ENCODE measurements at regions not wholly inside any gene's neighbourhood (a gene's known extent, or its start where the extent isn't known, plus 50 kb on each side); places are given as distances from the start of the nearest gene placed in this dataset.

DNA sequence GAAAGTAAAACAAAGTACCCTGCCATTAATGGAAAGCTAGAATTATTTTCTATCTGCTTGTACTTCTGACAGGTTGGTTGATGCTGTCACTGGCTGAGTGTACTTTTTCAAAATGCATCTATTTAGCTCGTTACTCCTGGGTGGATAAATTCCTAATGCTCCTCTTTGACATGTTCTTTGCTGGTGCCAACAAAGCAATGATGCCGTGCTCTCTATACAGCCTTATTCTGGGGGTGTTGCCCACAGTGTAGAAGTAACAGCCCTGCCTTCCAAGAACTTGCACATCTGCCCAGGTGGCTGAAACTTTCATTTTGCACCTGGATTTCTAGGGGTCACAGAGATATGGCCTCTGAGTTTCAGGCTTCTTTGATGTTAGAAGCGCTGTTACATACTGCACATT is 132.4 kb downstream of the SLC4A3 start:
- Mint-ChIP-seq H3K36me3 (no peaks in the 10 kb centered on the region), H3K4me1 (ENCODE audit: unreplicated experiment) (peaks cover 15% of the 10 kb centered on the region), H3K27ac (no peak overlapping the region), H3K4me3 (no peak overlapping the region), H3K27me3 (peaks cover 24% of the 10 kb centered on the region), H3K9me3 (peaks cover 4% of the 10 kb centered on the region)
- DNase-seq (ENCODE audit: extremely low spot score, unreplicated experiment), result no peak
- TF ChIP-seq, protein P1, sequence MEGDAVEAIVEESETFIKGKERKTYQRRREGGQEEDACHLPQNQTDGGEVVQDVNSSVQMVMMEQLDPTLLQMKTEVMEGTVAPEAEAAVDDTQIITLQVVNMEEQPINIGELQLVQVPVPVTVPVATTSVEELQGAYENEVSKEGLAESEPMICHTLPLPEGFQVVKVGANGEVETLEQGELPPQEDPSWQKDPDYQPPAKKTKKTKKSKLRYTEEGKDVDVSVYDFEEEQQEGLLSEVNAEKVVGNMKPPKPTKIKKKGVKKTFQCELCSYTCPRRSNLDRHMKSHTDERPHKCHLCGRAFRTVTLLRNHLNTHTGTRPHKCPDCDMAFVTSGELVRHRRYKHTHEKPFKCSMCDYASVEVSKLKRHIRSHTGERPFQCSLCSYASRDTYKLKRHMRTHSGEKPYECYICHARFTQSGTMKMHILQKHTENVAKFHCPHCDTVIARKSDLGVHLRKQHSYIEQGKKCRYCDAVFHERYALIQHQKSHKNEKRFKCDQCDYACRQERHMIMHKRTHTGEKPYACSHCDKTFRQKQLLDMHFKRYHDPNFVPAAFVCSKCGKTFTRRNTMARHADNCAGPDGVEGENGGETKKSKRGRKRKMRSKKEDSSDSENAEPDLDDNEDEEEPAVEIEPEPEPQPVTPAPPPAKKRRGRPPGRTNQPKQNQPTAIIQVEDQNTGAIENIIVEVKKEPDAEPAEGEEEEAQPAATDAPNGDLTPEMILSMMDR (conservative IDR thresholded peaks at IDR 0.05), result no peak

GRCh38 chr2:219765231-219765911 is 137.9 kb downstream of the SLC4A3 start:
- H3K4me1 Mint-ChIP-seq (ENCODE audit: unreplicated experiment), result peaks cover 7% of the 10 kb centered on the region
- no peak for DNase-seq (ENCODE audit: extremely low spot score, unreplicated experiment)
- H3K27me3 Mint-ChIP-seq, result peaks cover 22% of the 10 kb centered on the region
- no peak overlapping the region for H3K4me3 Mint-ChIP-seq
- H3K9me3 Mint-ChIP-seq, result no peaks in the 10 kb centered on the region
- no peaks in the 10 kb centered on the region for H3K36me3 Mint-ChIP-seq
- TF ChIP-seq, protein P1 (conservative IDR thresholded peaks at IDR 0.05), result no peak
- no peak overlapping the region for H3K27ac Mint-ChIP-seq

DNA sequence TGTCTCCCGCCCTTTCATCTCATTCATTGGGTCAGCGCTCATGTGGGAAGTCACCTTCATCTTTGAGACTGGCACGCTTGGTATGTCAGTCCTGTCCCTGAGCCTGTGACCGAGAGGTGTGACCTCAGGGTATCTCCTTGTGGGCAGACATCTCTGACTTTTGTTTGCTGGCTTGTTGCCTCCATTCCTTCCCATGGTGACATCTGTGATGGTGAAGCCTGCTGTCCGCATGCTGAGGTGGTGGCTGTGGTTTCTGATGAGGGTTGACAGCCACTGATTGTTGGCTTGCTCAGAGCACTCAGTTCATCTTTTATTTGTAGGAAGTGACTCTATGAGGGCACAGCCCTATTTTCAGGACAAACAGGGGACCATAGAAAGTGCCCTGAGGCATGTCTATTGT is 139.2 kb downstream of the SLC4A3 start:
- Mint-ChIP-seq H3K36me3 (no peaks in the 10 kb centered on the region), H3K27ac (no peak overlapping the region), H3K9me3 (no peaks in the 10 kb centered on the region), H3K27me3 (peaks cover 15% of the 10 kb centered on the region), H3K4me1 (ENCODE audit: unreplicated experiment) (peaks cover 7% of the 10 kb centered on the region), H3K4me3 (no peak overlapping the region)
- no peak for DNase-seq (ENCODE audit: extremely low spot score, unreplicated experiment)
- TF ChIP-seq, protein P1 (conservative IDR thresholded peaks at IDR 0.05), result no peak

GRCh38 chr2:219769090-219769910 is 141.9 kb downstream of the SLC4A3 start:
- Mint-ChIP-seq H3K36me3 (no peaks in the 10 kb centered on the region), H3K4me3 (no peak overlapping the region), H3K27ac (no peak overlapping the region), H3K9me3 (peaks cover 4% of the 10 kb centered on the region), H3K4me1 (ENCODE audit: unreplicated experiment) (peaks cover 27% of the 10 kb centered on the region), H3K27me3 (peaks cover 18% of the 10 kb centered on the region)
- TF ChIP-seq, protein P1 (conservative IDR thresholded peaks at IDR 0.05), result no peak
- DNase-seq (ENCODE audit: extremely low spot score, unreplicated experiment), result no peak

- H3K36me3 Mint-ChIP-seq, result no peaks in the 10 kb centered on the region
- peaks cover 29% of the 10 kb centered on the region for H3K4me1 Mint-ChIP-seq (ENCODE audit: unreplicated experiment)
- peaks cover 4% of the 10 kb centered on the region for H3K9me3 Mint-ChIP-seq
- no peak for DNase-seq (ENCODE audit: extremely low spot score, unreplicated experiment)
- peaks cover 15% of the 10 kb centered on the region for H3K27me3 Mint-ChIP-seq
- no peak overlapping the region for H3K27ac Mint-ChIP-seq
- TF ChIP-seq, protein P1 (conservative IDR thresholded peaks at IDR 0.05), result no peak
- no peak overlapping the region for H3K4me3 Mint-ChIP-seq
Measured at GRCh38 chr2:219772103-219772635, 144.7 kb downstream of the SLC4A3 start.
